ENCODE measurements at regions not wholly inside any gene's neighbourhood (a gene's known extent, or its start where the extent isn't known, plus 50 kb on each side); places are given as distances from the start of the nearest gene placed in this dataset.

GRCh38 chr12:30211743-30212142, 428.0 kb upstream of the TMTC1 start:
- TF ChIP-seq POLR2A (IDR thresholded peaks at IDR 0.05), result no peak
- no peak for TF ChIP-seq CTCF (IDR thresholded peaks at IDR 0.05)
- no peak for TF ChIP-seq EP300 (IDR thresholded peaks at IDR 0.05)

Data from sigmoid colon (tissue), 4 donors.